Keratinocyte (primary cell): ENCODE measurements at regions not wholly inside any gene's neighbourhood (a gene's known extent, or its start where the extent isn't known, plus 50 kb on each side); places are given as distances from the start of the nearest gene placed in this dataset.

Experiments used
- DNase-seq: peaks from one replicate; pipeline ENCODE4 v3.0.0-alpha.2; 2011; ENCODE audit warnings: low read depth, missing footprints, low spot score
- FAIRE-seq: peaks from 2 replicates; lab custom pipeline; 2011; peaks lifted over from hg19 to GRCh38; lab: Jason Lieb, UNC
- H2AFZ ChIP-seq: 2 replicates; pipeline ENCODE4 v1.6.0; 2012; ENCODE audit warnings: low read length, control low read depth, inconsistent platforms; ENCODE audit not compliant: control insufficient read depth
- H3K27ac ChIP-seq: 2 replicates; pipeline ENCODE4 v1.5.1; 2011; ENCODE audit warnings: low read length; ENCODE audit not compliant: control insufficient read depth, insufficient read depth
- H3K27me3 ChIP-seq: 3 replicates; pipeline ENCODE4 v1.6.0; 2011; ENCODE audit warnings: low read length; ENCODE audit not compliant: control insufficient read depth, insufficient read depth; ENCODE audit errors: extremely low read depth
- H3K36me3 ChIP-seq, 2 experiments: 2 replicates in 1 of 2; 3 replicates in 1 of 2; pipeline ENCODE4 v1.5.1; 2011; ENCODE audit warnings: low read length in 2 of 2, mild to moderate bottlenecking in 1 of 2; ENCODE audit not compliant: control insufficient read depth in 2 of 2, insufficient read depth in 2 of 2; ENCODE audit errors: extremely low read depth in 1 of 2
- H3K4me1 ChIP-seq: 3 replicates; pipeline ENCODE4 v1.5.1; 2011; ENCODE audit warnings: low read length; ENCODE audit not compliant: control insufficient read depth, insufficient read depth; ENCODE audit errors: extremely low read depth
- H3K4me2 ChIP-seq: 3 replicates; pipeline ENCODE4 v1.6.0; 2011; ENCODE audit warnings: low read depth, low read length; ENCODE audit not compliant: control insufficient read depth, insufficient read depth; ENCODE audit errors: extremely low read depth
- H3K4me3 ChIP-seq, 3 experiments: fragments of 200-600 bp in 1 of 3; sonication (generic) in 1 of 3; 2 replicates in 2 of 3; 3 replicates in 1 of 3; pipeline ENCODE4 v1.5.1; 2011 to 2016; ENCODE audit warnings: low read length in 3 of 3, mild to moderate bottlenecking in 3 of 3, control low read depth in 2 of 3, inconsistent platforms in 1 of 3, low read depth in 1 of 3, mixed read lengths in 1 of 3, mixed run types in 1 of 3, moderate library complexity in 1 of 3; ENCODE audit not compliant: control insufficient read depth in 2 of 3, insufficient read depth in 2 of 3; ENCODE audit errors: extremely low read depth in 1 of 3
- H3K79me2 ChIP-seq: 2 replicates; pipeline ENCODE4 v1.6.0; 2012; ENCODE audit warnings: low read length; ENCODE audit not compliant: control insufficient read depth, insufficient read depth
- H3K9ac ChIP-seq: 3 replicates; pipeline ENCODE4 v1.6.0; 2011; ENCODE audit warnings: low read length; ENCODE audit not compliant: control insufficient read depth, insufficient read depth; ENCODE audit errors: extremely low read depth
- H3K9me1 ChIP-seq: 3 replicates; pipeline ENCODE4 v1.6.0; 2011; ENCODE audit warnings: low read length; ENCODE audit not compliant: control insufficient read depth, insufficient read depth; ENCODE audit errors: extremely low read depth
- H3K9me3 ChIP-seq: 2 replicates; pipeline ENCODE4 v1.5.1; 2012; ENCODE audit warnings: low read depth, low read length; ENCODE audit not compliant: control insufficient read depth
- H4K20me1 ChIP-seq: 3 replicates; pipeline ENCODE4 v1.6.0; 2011; ENCODE audit warnings: low read length; ENCODE audit not compliant: control insufficient read depth, insufficient read depth; ENCODE audit errors: extremely low read depth
- EZH2 ChIP-seq: IDR thresholded peaks from one replicate; pipeline ENCODE4 v1.6.1; 2012; ENCODE audit warnings: inconsistent platforms, mild to moderate bottlenecking, low read length, moderate library complexity
- dilution Hi-C: fragments of 300-500 bp; cut with MboI; formaldehyde crosslinking; loops from one replicate; pipeline ENCODE4 v1.7.0; 2020; ENCODE audit warnings: low sequenced_read_pairs; ENCODE audit not compliant: extremely low pct_ligation_motif_present
- TF ChIP-seq, protein P1 (sequence below), 3 experiments: IDR thresholded peaks in 1 of 3; conservative IDR thresholded peaks in 1 of 3; optimal IDR thresholded peaks in 1 of 3; 2 replicates in 2 of 3; 3 replicates in 1 of 3; pipeline versions ENCODE3 to v1.5.1; 2011; ENCODE audit warnings: low read length in 3 of 3, mild to moderate bottlenecking in 3 of 3, moderate library complexity in 2 of 3, control low read depth in 1 of 3, inconsistent platforms in 1 of 3; ENCODE audit not compliant: insufficient read depth in 2 of 3; ENCODE audit errors: extremely low read depth in 1 of 3

GRCh38 chr2:75408771-75409170, 152.0 kb downstream of the EVA1A start:
- Histone ChIP-seq H3K4me1 (no peaks in the 10 kb centered on the region), H3K27ac (no peak overlapping the region), H3K27me3 (peaks cover 2% of the 10 kb centered on the region), H3K4me2 (no peak overlapping the region), H3K9me3 (no peaks in the 10 kb centered on the region), H3K4me3 (no peak overlapping the region), H3K9ac (no peak overlapping the region), H2AFZ (no peak overlapping the region), H3K79me2 (no peaks in the 10 kb centered on the region), H4K20me1 (no peaks in the 10 kb centered on the region), H3K36me3 (no peaks in the 10 kb centered on the region), H3K9me1 (no peaks in the 10 kb centered on the region)
- DNase-seq = no peak
- TF ChIP-seq EZH2 = no peak
- TF ChIP-seq, protein P1, sequence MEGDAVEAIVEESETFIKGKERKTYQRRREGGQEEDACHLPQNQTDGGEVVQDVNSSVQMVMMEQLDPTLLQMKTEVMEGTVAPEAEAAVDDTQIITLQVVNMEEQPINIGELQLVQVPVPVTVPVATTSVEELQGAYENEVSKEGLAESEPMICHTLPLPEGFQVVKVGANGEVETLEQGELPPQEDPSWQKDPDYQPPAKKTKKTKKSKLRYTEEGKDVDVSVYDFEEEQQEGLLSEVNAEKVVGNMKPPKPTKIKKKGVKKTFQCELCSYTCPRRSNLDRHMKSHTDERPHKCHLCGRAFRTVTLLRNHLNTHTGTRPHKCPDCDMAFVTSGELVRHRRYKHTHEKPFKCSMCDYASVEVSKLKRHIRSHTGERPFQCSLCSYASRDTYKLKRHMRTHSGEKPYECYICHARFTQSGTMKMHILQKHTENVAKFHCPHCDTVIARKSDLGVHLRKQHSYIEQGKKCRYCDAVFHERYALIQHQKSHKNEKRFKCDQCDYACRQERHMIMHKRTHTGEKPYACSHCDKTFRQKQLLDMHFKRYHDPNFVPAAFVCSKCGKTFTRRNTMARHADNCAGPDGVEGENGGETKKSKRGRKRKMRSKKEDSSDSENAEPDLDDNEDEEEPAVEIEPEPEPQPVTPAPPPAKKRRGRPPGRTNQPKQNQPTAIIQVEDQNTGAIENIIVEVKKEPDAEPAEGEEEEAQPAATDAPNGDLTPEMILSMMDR (optimal IDR thresholded peaks at IDR 0.05 in 1 of 3, IDR thresholded peaks at IDR 0.05 in 1 of 3, conservative IDR thresholded peaks at IDR 0.05 in 1 of 3; ENCODE audit: extremely low read depth in 1 of 3, insufficient read depth in 2 of 3, low read length in 3 of 3) = no peak
- no peak for FAIRE-seq
- dilution Hi-C loops = loop anchor here (25.0 kb wide), 1 partner anchor 171 kb away; no protein-coding TSS in a partner anchor

GRCh38 chr2:75407038-75407530, 153.7 kb downstream of the EVA1A start:
- TF ChIP-seq, protein P1 (optimal IDR thresholded peaks at IDR 0.05 in 1 of 3, IDR thresholded peaks at IDR 0.05 in 1 of 3, conservative IDR thresholded peaks at IDR 0.05 in 1 of 3; ENCODE audit: extremely low read depth in 1 of 3, insufficient read depth in 2 of 3, low read length in 3 of 3) = no peak
- TF ChIP-seq EZH2 = no peak
- Histone ChIP-seq H2AFZ (no peak overlapping the region), H3K4me3 (no peak overlapping the region), H3K9ac (no peak overlapping the region), H3K4me2 (no peak overlapping the region), H3K36me3 (no peaks in the 10 kb centered on the region), H4K20me1 (no peaks in the 10 kb centered on the region), H3K27me3 (peaks cover 2% of the 10 kb centered on the region), H3K9me3 (no peaks in the 10 kb centered on the region), H3K27ac (no peak overlapping the region), H3K9me1 (no peaks in the 10 kb centered on the region), H3K79me2 (no peaks in the 10 kb centered on the region), H3K4me1 (no peaks in the 10 kb centered on the region)
- dilution Hi-C loops = loop anchor here (25.0 kb wide), 1 partner anchor 170 kb away; no protein-coding TSS in a partner anchor
- FAIRE-seq (no peak), DNase-seq (no peak)
